ENCODE measurements at regions not wholly inside any gene's neighbourhood (a gene's known extent, or its start where the extent isn't known, plus 50 kb on each side); places are given as distances from the start of the nearest gene placed in this dataset.

DNA sequence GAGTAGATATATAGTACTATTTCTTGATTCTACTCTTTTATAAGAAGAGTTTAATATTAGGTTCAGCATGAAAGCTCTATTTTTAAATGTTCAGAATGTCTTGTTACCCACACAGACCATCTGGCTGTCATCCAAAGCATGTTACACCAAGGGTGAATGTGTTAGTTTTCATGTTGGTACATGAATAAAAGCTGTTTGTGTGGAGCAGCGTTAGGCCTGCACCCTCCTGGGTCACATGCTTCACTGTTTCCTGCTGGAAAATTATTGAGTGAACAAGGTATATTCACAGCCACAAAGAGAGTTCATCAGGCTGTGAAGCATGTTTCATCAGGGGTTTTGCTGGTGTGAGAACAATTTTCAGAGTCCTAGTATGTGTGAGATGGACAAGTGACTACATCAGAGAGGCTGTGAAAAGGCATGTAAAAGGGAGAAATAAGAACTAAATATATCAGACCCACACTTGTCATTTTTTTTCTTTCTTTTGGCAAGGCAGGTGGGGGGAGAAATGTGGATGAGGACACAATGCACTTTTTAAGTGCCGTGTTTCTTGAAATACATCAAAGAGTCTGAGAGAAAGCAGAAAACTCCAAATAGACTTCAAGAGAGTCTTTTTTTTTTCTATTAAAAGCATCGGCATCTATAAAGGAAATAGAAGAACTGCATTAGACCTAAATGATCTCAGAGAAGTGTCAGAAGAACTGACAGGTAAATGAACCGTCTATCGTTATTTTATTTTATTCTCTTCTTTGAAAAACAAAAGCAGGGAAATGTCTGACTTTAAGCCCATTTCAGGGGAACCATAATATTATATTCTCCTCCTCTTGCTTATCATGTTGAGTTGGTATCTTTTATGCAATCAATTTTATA, 2429.7 kb downstream of the PCDH7 start:
- H3K27me3 ChIP-seq (ENCODE audit: insufficient read depth, low read length): no peaks in the 10 kb centered on the region
- no peaks in the 10 kb centered on the region for H4K20me1 ChIP-seq (ENCODE audit: insufficient read depth)
- POLR2A ChIA-PET: no interaction called here
- DNase-seq (ENCODE audit: low read depth, low spot score): no peak
- H3K9me3 ChIP-seq (ENCODE audit: control insufficient read depth in 1 of 2, insufficient read depth in 1 of 2, low read depth in 1 of 2, low read length in 2 of 2): no peaks in the 10 kb centered on the region
- CTCF ChIA-PET: no interaction called here
- H3K27ac ChIP-seq (ENCODE audit: low read depth, low read length): no peak overlapping the region
- H2AFZ ChIP-seq (ENCODE audit: low read depth, low read length, poor library complexity, severe bottlenecking): no peak overlapping the region
- no TSS peak for BruUV-seq (replicated peaks)
- no peak overlapping the region for H3K4me3 ChIP-seq (replicated peaks in 1 of 2; ENCODE audit: low read depth in 1 of 2, low read length in 2 of 2)
- H3K9me2 ChIP-seq (ENCODE audit: insufficient read depth): no peaks in the 10 kb centered on the region
- intact Hi-C loops (cut with micrococcal nuclease): no loop called here
- no peak overlapping the region for H3K4me2 ChIP-seq (ENCODE audit: low read length)
- no peak overlapping the region for H3K9ac ChIP-seq (ENCODE audit: low read length)
- no peaks in the 10 kb centered on the region for H3K4me1 ChIP-seq (ENCODE audit: control insufficient read depth in 1 of 2, insufficient read depth in 2 of 2, low read length in 2 of 2)
- RAD21 ChIA-PET (ENCODE audit: low non-redundant PET in 1 of 2, low total read pairs in 2 of 2, uncharacterized antibody in 2 of 2, unreplicated experiment in 2 of 2): no interaction called here
- H3K36me3 ChIP-seq (ENCODE audit: control insufficient read depth in 1 of 2, insufficient read depth in 2 of 2, low read length in 2 of 2): no peaks in the 10 kb centered on the region
- no peak for TF ChIP-seq SP1 (IDR thresholded peaks at IDR 0.05; ENCODE audit: low read depth)
- no peak for TF ChIP-seq EZH2phosphoT487 (IDR thresholded peaks at IDR 0.05; ENCODE audit: borderline replicate concordance)
- TF ChIP-seq, protein P1, sequence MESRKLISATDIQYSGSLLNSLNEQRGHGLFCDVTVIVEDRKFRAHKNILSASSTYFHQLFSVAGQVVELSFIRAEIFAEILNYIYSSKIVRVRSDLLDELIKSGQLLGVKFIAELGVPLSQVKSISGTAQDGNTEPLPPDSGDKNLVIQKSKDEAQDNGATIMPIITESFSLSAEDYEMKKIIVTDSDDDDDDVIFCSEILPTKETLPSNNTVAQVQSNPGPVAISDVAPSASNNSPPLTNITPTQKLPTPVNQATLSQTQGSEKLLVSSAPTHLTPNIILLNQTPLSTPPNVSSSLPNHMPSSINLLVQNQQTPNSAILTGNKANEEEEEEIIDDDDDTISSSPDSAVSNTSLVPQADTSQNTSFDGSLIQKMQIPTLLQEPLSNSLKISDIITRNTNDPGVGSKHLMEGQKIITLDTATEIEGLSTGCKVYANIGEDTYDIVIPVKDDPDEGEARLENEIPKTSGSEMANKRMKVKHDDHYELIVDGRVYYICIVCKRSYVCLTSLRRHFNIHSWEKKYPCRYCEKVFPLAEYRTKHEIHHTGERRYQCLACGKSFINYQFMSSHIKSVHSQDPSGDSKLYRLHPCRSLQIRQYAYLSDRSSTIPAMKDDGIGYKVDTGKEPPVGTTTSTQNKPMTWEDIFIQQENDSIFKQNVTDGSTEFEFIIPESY (IDR thresholded peaks at IDR 0.05; ENCODE audit: extremely low read depth, insufficient replicate concordance, low read length): no peak
- TF ChIP-seq JUND (IDR thresholded peaks at IDR 0.05): no peak
- TF ChIP-seq RAD21 (IDR thresholded peaks at IDR 0.05; ENCODE audit: low read depth): no peak
- no peaks in the 10 kb centered on the region for H3K79me2 ChIP-seq (ENCODE audit: insufficient read depth, low read length)
- no peak for ATAC-seq

DNA sequence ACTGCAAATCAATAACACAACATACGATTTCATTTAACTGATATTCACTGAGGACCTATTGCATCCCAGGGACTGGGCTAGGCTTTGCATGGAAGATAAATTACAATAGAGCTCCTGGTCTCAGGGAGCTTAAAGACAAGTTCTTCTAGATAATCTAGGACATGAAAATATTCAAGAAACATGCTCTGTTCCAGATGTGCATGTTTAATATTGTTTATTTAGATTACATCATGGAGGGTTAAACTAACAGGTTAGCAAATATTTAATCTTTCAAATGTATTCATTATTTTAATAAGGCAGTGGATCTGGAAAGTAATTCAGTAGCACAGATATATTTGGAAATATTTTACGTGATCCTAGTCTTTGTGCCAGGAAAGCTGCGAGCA, 2430.3 kb downstream of the PCDH7 start:
- POLR2A ChIA-PET: no interaction called here
- Histone ChIP-seq H3K27ac (ENCODE audit: low read depth, low read length) (no peak overlapping the region), H3K36me3 (ENCODE audit: control insufficient read depth in 1 of 2, insufficient read depth in 2 of 2, low read length in 2 of 2) (no peaks in the 10 kb centered on the region), H3K9me2 (ENCODE audit: insufficient read depth) (no peaks in the 10 kb centered on the region), H4K20me1 (ENCODE audit: insufficient read depth) (no peaks in the 10 kb centered on the region), H3K4me3 (replicated peaks in 1 of 2; ENCODE audit: low read depth in 1 of 2, low read length in 2 of 2) (no peak overlapping the region), H3K4me2 (ENCODE audit: low read length) (no peak overlapping the region), H3K9me3 (ENCODE audit: control insufficient read depth in 1 of 2, insufficient read depth in 1 of 2, low read depth in 1 of 2, low read length in 2 of 2) (no peaks in the 10 kb centered on the region), H3K9ac (ENCODE audit: low read length) (no peak overlapping the region), H3K79me2 (ENCODE audit: insufficient read depth, low read length) (no peaks in the 10 kb centered on the region), H2AFZ (ENCODE audit: low read depth, low read length, poor library complexity, severe bottlenecking) (no peak overlapping the region), H3K4me1 (ENCODE audit: control insufficient read depth in 1 of 2, insufficient read depth in 2 of 2, low read length in 2 of 2) (no peaks in the 10 kb centered on the region), H3K27me3 (ENCODE audit: insufficient read depth, low read length) (no peaks in the 10 kb centered on the region)
- RAD21 ChIA-PET (ENCODE audit: low non-redundant PET in 1 of 2, low total read pairs in 2 of 2, uncharacterized antibody in 2 of 2, unreplicated experiment in 2 of 2): no interaction called here
- ATAC-seq (no peak), DNase-seq (ENCODE audit: low read depth, low spot score) (no peak)
- intact Hi-C loops (cut with micrococcal nuclease): no loop called here
- CTCF ChIA-PET: no interaction called here
- no TSS peak for BruUV-seq (replicated peaks)
- TF ChIP-seq JUND (IDR thresholded peaks at IDR 0.05) (no peak), EZH2 (IDR thresholded peaks at IDR 0.05) (no peak), ELF1 (IDR thresholded peaks at IDR 0.05; ENCODE audit: borderline replicate concordance, low read depth) (no peak), ZFX (IDR thresholded peaks at IDR 0.05) (no peak), POLR2A (IDR thresholded peaks at IDR 0.05; ENCODE audit: borderline replicate concordance, extremely low read depth, insufficient read depth, insufficient read length) (no peak), EGR1 (IDR thresholded peaks at IDR 0.05; ENCODE audit: low read depth) (no peak), POLR2AphosphoS5 (IDR thresholded peaks at IDR 0.05; ENCODE audit: low read depth, low read length) (no peak), CBX3 (IDR thresholded peaks at IDR 0.05; ENCODE audit: low read depth) (no peak), FOSL1 (IDR thresholded peaks at IDR 0.05; ENCODE audit: low read depth) (no peak)
- TF ChIP-seq, protein P1 (IDR thresholded peaks at IDR 0.05; ENCODE audit: extremely low read depth, insufficient replicate concordance, low read length): no peak
- TF ChIP-seq, protein P2, sequence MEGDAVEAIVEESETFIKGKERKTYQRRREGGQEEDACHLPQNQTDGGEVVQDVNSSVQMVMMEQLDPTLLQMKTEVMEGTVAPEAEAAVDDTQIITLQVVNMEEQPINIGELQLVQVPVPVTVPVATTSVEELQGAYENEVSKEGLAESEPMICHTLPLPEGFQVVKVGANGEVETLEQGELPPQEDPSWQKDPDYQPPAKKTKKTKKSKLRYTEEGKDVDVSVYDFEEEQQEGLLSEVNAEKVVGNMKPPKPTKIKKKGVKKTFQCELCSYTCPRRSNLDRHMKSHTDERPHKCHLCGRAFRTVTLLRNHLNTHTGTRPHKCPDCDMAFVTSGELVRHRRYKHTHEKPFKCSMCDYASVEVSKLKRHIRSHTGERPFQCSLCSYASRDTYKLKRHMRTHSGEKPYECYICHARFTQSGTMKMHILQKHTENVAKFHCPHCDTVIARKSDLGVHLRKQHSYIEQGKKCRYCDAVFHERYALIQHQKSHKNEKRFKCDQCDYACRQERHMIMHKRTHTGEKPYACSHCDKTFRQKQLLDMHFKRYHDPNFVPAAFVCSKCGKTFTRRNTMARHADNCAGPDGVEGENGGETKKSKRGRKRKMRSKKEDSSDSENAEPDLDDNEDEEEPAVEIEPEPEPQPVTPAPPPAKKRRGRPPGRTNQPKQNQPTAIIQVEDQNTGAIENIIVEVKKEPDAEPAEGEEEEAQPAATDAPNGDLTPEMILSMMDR (IDR thresholded peaks at IDR 0.05 in 2 of 3, conservative IDR thresholded peaks at IDR 0.05 in 1 of 3; ENCODE audit: borderline replicate concordance in 1 of 3, insufficient read depth in 1 of 3, low read depth in 2 of 3, low read length in 2 of 3): no peak
- TF ChIP-seq, protein P3, sequence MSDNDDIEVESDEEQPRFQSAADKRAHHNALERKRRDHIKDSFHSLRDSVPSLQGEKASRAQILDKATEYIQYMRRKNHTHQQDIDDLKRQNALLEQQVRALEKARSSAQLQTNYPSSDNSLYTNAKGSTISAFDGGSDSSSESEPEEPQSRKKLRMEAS (IDR thresholded peaks at IDR 0.05): no peak

All from HCT116 (cell line).